ENCODE measurements at regions not wholly inside any gene's neighbourhood (a gene's known extent, or its start where the extent isn't known, plus 50 kb on each side); places are given as distances from the start of the nearest gene placed in this dataset.

DNA sequence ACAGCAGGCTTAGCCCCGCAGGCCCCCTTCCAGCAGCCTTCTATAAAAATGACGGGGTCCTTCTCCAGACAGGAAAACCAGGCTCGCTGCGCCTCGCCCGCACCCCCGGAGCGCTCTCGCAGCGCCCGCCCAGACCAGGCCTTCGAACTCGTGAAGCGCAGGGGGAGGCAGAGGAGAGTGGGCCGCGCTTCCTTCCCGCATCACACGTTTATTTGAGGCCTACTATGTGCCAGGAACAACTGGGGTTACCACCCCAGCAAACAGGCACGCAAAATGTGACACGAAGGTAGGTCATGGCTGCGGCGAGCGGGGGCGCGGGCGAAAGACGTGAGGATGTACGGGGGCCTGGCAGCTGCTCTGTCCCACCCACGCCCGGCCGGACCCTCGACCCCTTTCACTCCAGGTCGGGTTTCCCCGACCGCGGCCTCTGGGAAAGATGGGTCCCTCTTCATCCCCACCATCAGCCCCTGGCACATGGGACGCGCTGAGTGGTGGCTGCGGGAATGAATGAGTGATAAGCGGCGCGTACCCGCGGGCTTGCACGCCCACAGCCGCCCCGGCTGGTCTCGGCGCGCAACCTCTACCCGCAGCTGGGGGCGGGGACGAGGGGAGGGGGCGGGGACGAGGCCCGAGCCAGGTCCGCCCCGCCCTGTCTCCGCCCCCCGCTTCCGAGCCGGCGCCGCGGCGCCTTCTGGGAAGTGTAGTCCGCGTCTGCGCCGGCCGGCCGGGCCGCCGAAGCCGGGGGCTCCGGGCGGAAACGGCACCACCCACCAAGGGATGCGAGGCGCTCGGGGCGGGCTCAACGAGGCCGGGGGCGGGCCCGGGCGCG, 59.1 kb downstream of the ZNF467 start:
- H3K36me3 ChIP-seq (ENCODE audit: control insufficient read depth in 2 of 2, extremely low read depth in 1 of 2, insufficient read depth in 2 of 2, low read length in 2 of 2) = no peaks in the 10 kb centered on the region
- dilution Hi-C loops (cut with MboI; ENCODE audit: extremely low pct_ligation_motif_present, low sequenced_read_pairs) = no loop called here
- DNase-seq (ENCODE audit: low read depth, low spot score) (no peak), FAIRE-seq (no peak)
- peaks cover 17% of the 10 kb centered on the region for H3K79me2 ChIP-seq (ENCODE audit: control insufficient read depth, insufficient read depth, low read length)
- peak overlapping the region; percentile 81 for H3K9ac ChIP-seq (ENCODE audit: control insufficient read depth, extremely low read depth, insufficient read depth, low read length)
- peaks cover 4% of the 10 kb centered on the region for H4K20me1 ChIP-seq (ENCODE audit: control insufficient read depth, extremely low read depth, insufficient read depth, low read length)
- H3K27ac ChIP-seq (ENCODE audit: control insufficient read depth, insufficient read depth, low read length) = no peak overlapping the region
- H3K9me1 ChIP-seq (ENCODE audit: control insufficient read depth, extremely low read depth, insufficient read depth, low read length) = peaks cover 9% of the 10 kb centered on the region
- no peaks in the 10 kb centered on the region for H3K27me3 ChIP-seq (ENCODE audit: control insufficient read depth, extremely low read depth, insufficient read depth, low read length)
- no peak for TF ChIP-seq CTCF (optimal IDR thresholded peaks at IDR 0.05 in 1 of 3, IDR thresholded peaks at IDR 0.05 in 1 of 3, conservative IDR thresholded peaks at IDR 0.05 in 1 of 3; ENCODE audit: extremely low read depth in 1 of 3, insufficient read depth in 2 of 3, low read length in 3 of 3)
- TF ChIP-seq EZH2 (IDR thresholded peaks at IDR 0.05; ENCODE audit: low read length) = no peak
- H3K9me3 ChIP-seq (ENCODE audit: control insufficient read depth, low read depth, low read length) = peaks cover 2% of the 10 kb centered on the region
- peaks cover 33% of the 10 kb centered on the region for H3K4me1 ChIP-seq (ENCODE audit: control insufficient read depth, extremely low read depth, insufficient read depth, low read length)
- H3K4me3 ChIP-seq (ENCODE audit: control insufficient read depth in 2 of 3, extremely low read depth in 1 of 3, insufficient read depth in 2 of 3, low read depth in 1 of 3, low read length in 3 of 3) = peak overlapping the region; percentile 52 to 64 (median 54)
- H3K4me2 ChIP-seq (ENCODE audit: control insufficient read depth, extremely low read depth, insufficient read depth, low read depth, low read length) = peak overlapping the region; percentile 69
- H2AFZ ChIP-seq (ENCODE audit: control insufficient read depth, low read length) = peak overlapping the region; percentile 80

- Histone ChIP-seq H3K4me1 (ENCODE audit: control insufficient read depth, extremely low read depth, insufficient read depth, low read length) (peaks cover 27% of the 10 kb centered on the region), H3K27ac (ENCODE audit: control insufficient read depth, insufficient read depth, low read length) (no peak overlapping the region), H3K9me1 (ENCODE audit: control insufficient read depth, extremely low read depth, insufficient read depth, low read length) (peaks cover 6% of the 10 kb centered on the region), H3K4me3 (ENCODE audit: control insufficient read depth in 2 of 3, extremely low read depth in 1 of 3, insufficient read depth in 2 of 3, low read depth in 1 of 3, low read length in 3 of 3) (peak overlapping the region in 1 of 3 experiments; percentile 54), H3K4me2 (ENCODE audit: control insufficient read depth, extremely low read depth, insufficient read depth, low read depth, low read length) (no peak overlapping the region), H3K27me3 (ENCODE audit: control insufficient read depth, extremely low read depth, insufficient read depth, low read length) (no peaks in the 10 kb centered on the region), H3K79me2 (ENCODE audit: control insufficient read depth, insufficient read depth, low read length) (peaks cover 15% of the 10 kb centered on the region), H4K20me1 (ENCODE audit: control insufficient read depth, extremely low read depth, insufficient read depth, low read length) (peaks cover 4% of the 10 kb centered on the region), H2AFZ (ENCODE audit: control insufficient read depth, low read length) (peak overlapping the region; percentile 80), H3K9ac (ENCODE audit: control insufficient read depth, extremely low read depth, insufficient read depth, low read length) (no peak overlapping the region), H3K36me3 (ENCODE audit: control insufficient read depth in 2 of 2, extremely low read depth in 1 of 2, insufficient read depth in 2 of 2, low read length in 2 of 2) (no peaks in the 10 kb centered on the region), H3K9me3 (ENCODE audit: control insufficient read depth, low read depth, low read length) (peaks cover 2% of the 10 kb centered on the region)
- dilution Hi-C loops (cut with MboI; ENCODE audit: extremely low pct_ligation_motif_present, low sequenced_read_pairs) = no loop called here
- no peak for TF ChIP-seq EZH2 (IDR thresholded peaks at IDR 0.05; ENCODE audit: low read length)
- no peak for TF ChIP-seq CTCF (optimal IDR thresholded peaks at IDR 0.05 in 1 of 3, IDR thresholded peaks at IDR 0.05 in 1 of 3, conservative IDR thresholded peaks at IDR 0.05 in 1 of 3; ENCODE audit: extremely low read depth in 1 of 3, insufficient read depth in 2 of 3, low read length in 3 of 3)
- no peak for DNase-seq (ENCODE audit: low read depth, low spot score)
- no peak for FAIRE-seq
These were observed 59.7 kb downstream of the ZNF467 start for GRCh38 chr7:149713731-149714068.
